Body of pancreas (tissue), 4 donors: ENCODE measurements at regions not wholly inside any gene's neighbourhood (a gene's known extent, or its start where the extent isn't known, plus 50 kb on each side); places are given as distances from the start of the nearest gene placed in this dataset.

ENCODE experiments used
- ATAC-seq: fragments of 150-250 bp; one replicate; pipeline ENCODE4 v1.9.1; 2016
- DNase-seq, 4 donors: peaks; one replicate each; pipeline ENCODE4 v3.0.0-alpha.2; 2019
- H3K27ac ChIP-seq, 4 donors: fragments of 200-600 bp; sonication (generic); 1 replicate in 3 of 4; 2 replicates in 1 of 4; pipeline versions ENCODE4 v1.5.1 to v1.6.1; 2016 to 2019; ENCODE audit warnings: mild to moderate bottlenecking in 1 of 4, mixed read lengths in 1 of 4, moderate library complexity in 1 of 4
- H3K27me3 ChIP-seq, 2 donors: fragments of 200-600 bp; sonication (generic); one replicate each; pipeline ENCODE4 v1.6.0; 2016; ENCODE audit warnings: mild to moderate bottlenecking in 1 of 2
- H3K36me3 ChIP-seq, 2 donors: fragments of 200-600 bp; sonication (generic); replicated peaks in 1 of 2; 2 replicates each; pipeline ENCODE4 v1.5.1; 2016; ENCODE audit warnings: low read depth in 2 of 2; ENCODE audit not compliant: insufficient read depth in 1 of 2
- H3K4me1 ChIP-seq: fragments of 200-600 bp; sonication (generic); one replicate; pipeline ENCODE4 v1.6.0; 2016
- H3K4me3 ChIP-seq, 2 donors: fragments of 200-600 bp; sonication (generic); 1 replicate in 1 of 2; 2 replicates in 1 of 2; pipeline ENCODE4 v1.5.1; 2016 to 2019
- H3K9me3 ChIP-seq, 3 donors: fragments of 200-600 bp; sonication (generic); 1 replicate in 2 of 3; 2 replicates in 1 of 3; pipeline ENCODE4 v1.5.1; 2016
- CTCF ChIP-seq, 7 experiments: fragments of 450-650 bp in 4 of 7; fragments of 200-600 bp in 3 of 7; sonication (generic) in 3 of 7; IDR thresholded peaks; one replicate each; pipeline ENCODE4 v1.5.1; 2016 to 2019; ENCODE audit warnings: antibody characterized with exemption in 7 of 7
- POLR2A ChIP-seq, 3 donors: fragments of 450-650 bp; IDR thresholded peaks; one replicate each; pipeline ENCODE4 v1.6.1; 2016; ENCODE audit warnings: antibody characterized with exemption in 3 of 3, mild to moderate bottlenecking in 2 of 3
- WGBS, 2 donors: methylation state at CpG; one replicate each; pipeline ENCODE4 v1.1.5; 2017; 5-methylcytosine and 5-hydroxymethylcytosine counted together
- intact Hi-C: fragments of 100-400 bp; cut with DNase I; formaldehyde crosslinking; loops from one replicate; pipeline ENCODE4 v1.15.1; 2023

GRCh38 chr13:68152414-68152813 lies 922.3 kb upstream of the PCDH9 start:
- TF ChIP-seq POLR2A (IDR thresholded peaks at IDR 0.05), result no peak
- TF ChIP-seq CTCF (IDR thresholded peaks at IDR 0.05), result no peak
- DNase-seq (no peak), ATAC-seq (no peak)
- Histone ChIP-seq H3K27me3 (no peaks in the 10 kb centered on the region), H3K4me3 (no peak overlapping the region), H3K4me1 (no peaks in the 10 kb centered on the region), H3K36me3 (no peaks in the 10 kb centered on the region), H3K27ac (no peak overlapping the region), H3K9me3 (no peaks in the 10 kb centered on the region)
- intact Hi-C loops, result no loop called here
- 67 to 78% methylated on average over 4 of the region's 4 CpGs for WGBS, 2 donors

- ATAC-seq, result no peak
- intact Hi-C loops, result no loop called here
- no peak for DNase-seq
- Histone ChIP-seq H3K4me1 (no peaks in the 10 kb centered on the region), H3K27me3 (no peaks in the 10 kb centered on the region), H3K36me3 (no peaks in the 10 kb centered on the region), H3K27ac (no peak overlapping the region), H3K9me3 (no peaks in the 10 kb centered on the region), H3K4me3 (no peak overlapping the region)
- TF ChIP-seq CTCF (IDR thresholded peaks at IDR 0.05) (no peak), POLR2A (IDR thresholded peaks at IDR 0.05) (no peak)
- WGBS, 2 donors, result 53 to 64% methylated on average over 2 of the region's 2 CpGs
Observed at GRCh38 chr13:68145852-68146251, 915.7 kb upstream of the PCDH9 start.

- ATAC-seq (no peak), DNase-seq (no peak)
- Histone ChIP-seq H3K4me3 (no peak overlapping the region), H3K27me3 (no peaks in the 10 kb centered on the region), H3K9me3 (no peaks in the 10 kb centered on the region), H3K4me1 (no peaks in the 10 kb centered on the region), H3K27ac (no peak overlapping the region), H3K36me3 (no peaks in the 10 kb centered on the region)
- no peak for TF ChIP-seq POLR2A (IDR thresholded peaks at IDR 0.05)
- no peak for TF ChIP-seq CTCF (IDR thresholded peaks at IDR 0.05)
- 63 to 75% methylated on average over 6 to 7 of the region's 7 CpGs for WGBS, 2 donors
- intact Hi-C loops, result no loop called here
Observed at GRCh38 chr13:68128297-68128915, 898.3 kb upstream of the PCDH9 start.

- no peaks in the 10 kb centered on the region for H3K4me1 ChIP-seq
- H3K4me3 ChIP-seq, result no peak overlapping the region
- no peaks in the 10 kb centered on the region for H3K36me3 ChIP-seq
- no peak for TF ChIP-seq CTCF (IDR thresholded peaks at IDR 0.05)
- no peak for TF ChIP-seq POLR2A (IDR thresholded peaks at IDR 0.05)
- 15 to 19% methylated on average over 2 of the region's 2 CpGs for WGBS, 2 donors
- H3K27ac ChIP-seq, result no peak overlapping the region
- ATAC-seq (no peak), DNase-seq (no peak)
- no peaks in the 10 kb centered on the region for H3K27me3 ChIP-seq
- intact Hi-C loops, result no loop called here
- H3K9me3 ChIP-seq, result no peaks in the 10 kb centered on the region
Observed at GRCh38 chr13:68125087-68125480, 894.9 kb upstream of the PCDH9 start.

- Histone ChIP-seq H3K4me1 (no peaks in the 10 kb centered on the region), H3K27ac (no peak overlapping the region), H3K9me3 (no peaks in the 10 kb centered on the region), H3K36me3 (no peaks in the 10 kb centered on the region), H3K4me3 (no peak overlapping the region), H3K27me3 (no peaks in the 10 kb centered on the region)
- TF ChIP-seq CTCF (IDR thresholded peaks at IDR 0.05) (no peak), POLR2A (IDR thresholded peaks at IDR 0.05) (no peak)
- DNase-seq (no peak), ATAC-seq (no peak)
- intact Hi-C loops, result no loop called here
- 66 to 80% methylated on average over 2 of the region's 2 CpGs for WGBS, 2 donors
Observed at GRCh38 chr13:68124437-68125086, 894.4 kb upstream of the PCDH9 start.
